Stimulated activated CD8-positive, alpha-beta memory T cell treated with anti-CD3 and anti-CD28 coated beads, Interleukin-15, amount 100 ng/mL, for 24 hours (primary cell): ENCODE measurements at regions not wholly inside any gene's neighbourhood (a gene's known extent, or its start where the extent isn't known, plus 50 kb on each side); places are given as distances from the start of the nearest gene placed in this dataset.
"Not testable (repeated sequence)": the region's sequence is repeated elsewhere in the genome, so short reads cannot be mapped to it uniquely, and the experiment has no call there.

Experiments
- DNase-seq: peaks from one replicate; pipeline ENCODE4 v3.0.0-alpha.2; 2020; ENCODE audit warnings: low read depth

DNA sequence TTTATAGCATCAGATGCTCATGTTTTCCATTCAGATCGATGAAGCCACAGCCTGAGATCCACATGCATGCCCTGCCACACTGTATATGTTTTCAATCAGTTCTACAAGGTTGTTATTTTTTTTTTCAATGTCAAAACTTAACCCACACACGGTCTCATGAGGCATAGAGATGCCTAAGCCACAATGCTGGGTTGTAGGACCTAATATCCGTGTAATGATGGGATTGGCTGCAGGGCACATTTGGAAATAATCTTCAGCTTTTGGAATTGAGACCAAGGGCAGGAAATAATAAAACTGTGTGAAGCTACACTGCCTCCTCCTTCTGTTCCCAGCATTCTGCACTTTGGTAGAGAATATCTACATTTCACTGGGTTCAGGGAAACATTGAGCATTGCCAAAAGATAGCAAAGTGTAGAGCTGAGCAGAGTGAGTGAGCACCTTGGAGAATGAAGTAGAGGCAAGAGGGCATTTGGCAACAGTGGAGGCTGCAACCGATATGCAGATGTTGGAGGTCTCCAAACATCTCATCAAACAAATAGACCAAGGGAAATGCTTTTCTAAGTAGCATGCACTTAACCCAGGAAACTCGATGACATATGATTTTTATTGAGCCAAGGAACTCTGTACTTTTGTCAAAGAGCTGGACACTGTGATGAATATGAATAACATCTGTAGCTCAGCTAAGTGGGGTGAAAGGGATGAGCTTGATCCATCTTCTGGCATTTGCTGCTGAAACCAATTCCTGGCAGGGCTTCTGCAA, 176.7 kb downstream of the LYPLAL1 start:
- no peak for DNase-seq

DNA sequence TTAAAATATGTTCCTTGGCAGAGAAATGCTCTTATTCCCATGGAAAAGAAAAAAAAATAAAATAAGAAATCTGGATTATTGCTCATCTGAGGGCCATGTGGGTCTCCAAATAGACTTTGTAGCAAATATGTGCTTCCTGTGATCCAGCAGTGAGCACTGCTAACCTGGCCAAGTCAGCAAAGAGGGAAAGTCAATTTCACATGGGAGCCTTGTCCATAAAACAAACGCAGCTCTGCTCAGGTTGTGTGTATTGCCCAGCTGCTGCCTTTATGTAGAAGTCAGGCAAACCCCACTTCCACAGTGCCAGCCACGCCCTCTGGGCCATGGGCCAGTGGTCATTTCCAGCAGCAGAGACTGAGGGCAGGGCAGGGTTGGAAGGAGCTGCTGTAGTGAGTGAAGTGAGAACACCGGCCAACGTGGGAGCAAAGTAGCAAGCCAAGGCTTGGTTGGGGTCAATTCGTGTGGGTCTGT, 174.3 kb downstream of the LYPLAL1 start:
- no peak for DNase-seq

DNA sequence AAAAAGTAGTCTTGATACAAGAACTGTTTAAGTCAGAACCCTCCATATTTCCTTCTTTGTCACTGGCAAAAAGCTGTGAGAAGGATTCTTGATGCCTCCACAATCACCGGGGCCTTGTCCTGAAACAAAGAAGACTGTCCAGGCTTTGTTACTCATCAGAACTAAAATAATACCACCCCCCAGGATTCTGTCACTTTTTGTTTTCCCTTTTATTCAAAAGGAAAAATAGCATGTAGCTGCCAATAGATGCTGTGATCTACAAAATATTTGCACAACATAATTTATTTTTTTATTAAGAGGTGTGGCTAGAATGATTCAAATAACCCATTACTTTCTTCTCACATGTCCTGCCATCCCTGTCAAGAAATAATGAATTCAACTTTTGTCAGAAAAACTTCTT, 173.7 kb downstream of the LYPLAL1 start:
- no peak for DNase-seq

DNA sequence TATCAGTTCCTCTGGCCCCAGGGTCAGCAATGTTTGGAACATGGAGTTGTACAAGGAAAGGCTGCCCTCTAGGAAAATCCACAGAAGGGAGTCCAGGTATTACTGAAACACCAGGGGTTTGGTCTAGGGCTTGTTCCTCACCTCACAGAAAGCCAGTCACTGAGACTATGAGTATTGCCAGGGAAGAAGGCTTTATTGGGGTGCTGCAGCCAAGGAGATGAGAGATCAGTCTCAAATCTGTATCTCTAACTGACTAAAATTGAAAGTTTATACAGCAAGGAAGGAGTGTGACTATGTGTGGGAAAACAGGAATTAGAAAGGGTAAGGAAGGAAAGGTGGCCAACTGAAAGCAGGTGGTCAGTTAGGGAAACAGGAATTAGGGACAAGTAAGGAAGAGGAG, 172.3 kb downstream of the LYPLAL1 start:
- no peak for DNase-seq

DNA sequence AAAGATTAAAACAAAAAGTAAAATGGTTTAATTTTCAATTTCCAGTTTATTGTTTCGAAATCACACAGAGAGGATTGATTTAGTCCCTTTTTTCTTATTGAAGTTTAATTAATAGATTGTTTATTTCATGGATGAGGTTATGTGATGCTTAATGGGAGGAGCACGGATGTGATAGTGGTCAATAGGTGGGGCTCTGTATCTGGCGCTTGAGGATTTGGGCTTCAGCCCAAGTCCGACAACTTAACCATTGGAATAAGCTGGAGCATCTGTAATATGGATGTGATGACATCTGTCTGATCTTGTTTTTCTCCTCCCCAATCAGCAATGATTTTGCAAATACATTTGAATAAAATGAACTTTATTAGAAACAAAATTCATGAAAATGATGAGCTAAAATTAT, 169.2 kb downstream of the LYPLAL1 start:
- DNase-seq = no peak

DNA sequence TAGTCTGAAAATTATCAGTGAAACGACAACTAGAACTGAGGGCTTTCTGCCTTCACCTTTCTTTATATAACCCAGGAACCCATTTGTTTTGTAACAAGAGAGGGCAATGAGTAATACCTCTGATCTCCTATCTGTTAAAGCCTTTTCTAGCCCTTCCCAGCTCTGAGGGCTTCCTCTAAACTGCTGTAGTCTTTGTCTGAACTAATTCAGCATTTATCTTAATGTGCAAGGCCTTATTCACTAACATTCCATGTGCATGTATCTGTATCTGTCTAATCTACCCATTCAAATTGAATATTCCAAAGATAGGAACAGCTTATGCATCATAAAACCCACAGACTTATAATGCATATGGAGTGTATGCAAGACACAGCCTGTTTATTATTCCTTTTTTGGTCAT, 167.1 kb downstream of the LYPLAL1 start:
- no peak for DNase-seq

DNA sequence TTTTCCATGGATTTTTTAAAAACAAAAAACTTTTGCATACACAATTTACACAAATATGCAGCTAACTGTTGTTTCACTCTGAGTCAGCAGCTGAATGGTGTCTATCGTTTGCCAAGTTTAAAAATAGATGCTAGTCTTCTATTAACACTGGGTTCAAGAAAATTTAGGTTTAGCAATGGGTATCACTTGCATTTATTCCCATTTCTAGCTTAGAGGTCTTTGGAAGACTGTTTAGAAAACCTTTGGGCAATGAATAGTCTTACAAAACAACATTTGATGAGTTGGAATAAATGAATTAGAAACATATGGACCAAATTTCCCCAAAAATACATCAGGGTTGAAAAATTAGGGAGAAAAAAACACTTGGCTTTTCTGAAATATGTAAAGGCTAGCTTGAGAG, 165.8 kb downstream of the LYPLAL1 start:
- no peak for DNase-seq

DNA sequence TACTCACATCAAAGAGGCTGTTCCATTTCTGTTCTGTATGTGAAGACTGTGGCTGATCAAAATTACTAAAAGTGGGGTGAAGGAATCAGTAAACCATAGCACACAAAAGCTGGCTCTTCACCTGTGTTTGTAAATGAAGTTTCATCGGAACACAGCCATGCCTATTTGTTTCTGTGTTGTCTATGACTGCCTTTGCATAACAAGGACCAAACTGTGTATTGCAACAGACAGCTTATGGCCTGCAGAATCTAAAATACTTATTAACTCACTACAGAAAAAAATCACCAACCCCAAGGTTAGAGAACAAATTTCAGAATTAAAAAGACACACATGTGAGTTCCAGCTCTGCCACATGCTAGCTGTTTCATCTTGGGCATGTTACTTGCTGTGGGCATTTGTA, 163.9 kb downstream of the LYPLAL1 start:
- DNase-seq = no peak

DNA sequence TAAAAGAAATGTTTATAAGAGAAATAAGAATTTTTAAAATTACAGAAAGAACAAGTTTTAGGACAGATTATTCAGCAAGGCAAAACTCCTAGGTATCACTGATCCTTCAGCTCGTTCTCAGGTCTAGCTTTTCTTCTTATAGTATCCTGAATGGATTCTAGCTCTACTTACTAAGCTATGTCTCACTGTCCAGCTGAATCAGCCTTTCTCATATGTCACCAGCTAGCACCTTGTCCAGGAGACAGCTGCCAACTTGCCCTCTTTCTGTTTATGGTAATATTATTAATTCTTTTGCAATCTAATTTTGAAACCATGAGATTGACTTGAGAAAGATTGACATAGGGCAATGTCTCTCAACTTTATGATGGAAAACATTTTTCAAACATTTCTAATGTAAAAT, 159.9 kb downstream of the LYPLAL1 start:
- no peak for DNase-seq

DNA sequence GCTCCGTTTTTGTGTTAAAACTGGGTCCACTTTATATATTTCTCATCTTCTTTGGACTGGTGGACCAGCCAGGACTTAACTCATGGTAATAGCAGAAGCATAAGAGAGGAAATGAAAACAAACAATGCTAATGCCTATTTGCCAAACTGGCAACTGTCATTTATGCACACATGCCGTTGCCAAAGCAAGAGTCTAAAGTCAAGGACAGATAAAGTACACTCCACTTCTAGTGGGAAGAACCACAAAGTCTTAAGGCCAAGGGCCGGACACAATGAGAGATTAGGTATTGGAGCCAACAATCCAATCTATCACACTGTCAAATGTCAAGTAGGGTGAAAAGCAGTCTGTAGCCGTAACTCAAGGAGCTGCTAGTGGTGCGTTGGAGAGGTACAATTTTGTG, 157.7 kb downstream of the LYPLAL1 start:
- DNase-seq = no peak

DNA sequence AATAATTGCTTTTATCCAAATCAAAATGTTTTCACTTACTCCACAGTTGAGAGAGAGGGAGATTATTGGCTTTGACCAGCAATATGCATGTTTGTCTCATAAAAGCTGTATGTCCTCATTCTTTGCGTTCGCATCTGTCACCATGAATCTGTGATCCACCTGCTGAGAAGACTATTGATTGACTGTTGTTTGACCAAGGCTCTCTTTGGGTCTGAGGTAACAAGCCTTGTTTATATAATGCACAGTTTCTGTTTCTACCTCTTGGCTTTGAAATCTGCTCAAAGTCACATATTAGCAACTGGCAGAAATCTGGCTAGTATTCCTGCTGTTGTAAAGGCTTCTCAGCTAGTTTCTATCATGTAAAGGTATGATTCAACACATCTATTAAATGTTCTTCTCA, 157.0 kb downstream of the LYPLAL1 start:
- DNase-seq = no peak

DNA sequence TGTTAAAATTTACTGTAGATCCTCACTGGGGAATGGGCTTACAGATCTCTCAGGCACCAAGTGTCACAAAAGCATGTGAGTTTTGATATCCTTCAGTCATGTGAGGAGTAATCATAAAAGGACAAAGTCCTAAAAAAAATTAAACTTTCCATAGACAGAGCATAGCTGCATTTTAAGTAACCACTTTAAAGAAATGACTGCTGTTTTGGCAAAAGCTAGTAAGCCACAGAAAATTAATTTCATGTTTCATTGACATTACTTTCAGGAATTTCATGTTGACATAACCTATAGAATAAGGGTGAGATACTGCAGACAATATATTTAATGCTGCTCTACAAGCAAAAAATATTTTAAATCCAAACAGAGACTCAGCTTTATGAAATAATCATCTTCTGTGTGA, 156.3 kb downstream of the LYPLAL1 start:
- no peak for DNase-seq

DNA sequence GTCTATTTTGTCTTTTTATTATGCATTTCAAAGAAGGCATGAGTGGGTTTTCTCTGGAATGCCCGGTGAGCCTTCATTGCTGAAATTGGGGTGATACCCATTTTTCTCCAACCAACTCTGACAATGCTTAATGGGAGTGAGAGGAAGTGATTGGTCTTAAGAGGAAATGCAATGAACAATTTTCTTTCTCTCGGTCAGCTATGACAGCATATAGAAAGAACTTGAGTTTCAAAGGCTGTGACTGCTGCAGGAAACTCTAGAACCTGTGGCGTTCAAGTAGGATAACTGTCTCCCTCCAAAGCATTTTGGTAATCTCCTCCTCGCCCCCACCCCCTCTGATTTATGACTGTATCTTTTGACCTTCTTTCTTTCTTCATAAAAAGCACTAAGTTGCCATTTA, 155.9 kb downstream of the LYPLAL1 start:
- DNase-seq = no peak

DNA sequence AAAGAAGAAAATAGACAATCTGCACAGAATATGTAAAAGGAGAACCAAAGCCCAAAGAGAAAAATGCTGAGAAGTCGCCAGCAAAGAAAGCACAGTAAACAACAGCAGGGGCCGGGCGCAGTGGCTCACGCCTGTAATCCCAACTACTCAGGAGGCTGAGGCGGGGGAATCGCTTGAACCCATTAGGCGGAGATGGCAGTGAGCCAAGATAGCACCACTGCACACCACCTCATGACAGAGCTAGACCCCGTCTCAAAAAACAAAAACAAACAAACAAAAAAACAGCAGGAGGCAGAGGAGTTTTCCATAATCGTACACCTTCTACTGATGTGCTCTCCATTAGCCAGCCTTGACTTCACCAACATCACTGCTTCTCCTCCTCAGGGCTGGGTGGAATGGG, 153.2 kb downstream of the LYPLAL1 start:
- no peak for DNase-seq

DNA sequence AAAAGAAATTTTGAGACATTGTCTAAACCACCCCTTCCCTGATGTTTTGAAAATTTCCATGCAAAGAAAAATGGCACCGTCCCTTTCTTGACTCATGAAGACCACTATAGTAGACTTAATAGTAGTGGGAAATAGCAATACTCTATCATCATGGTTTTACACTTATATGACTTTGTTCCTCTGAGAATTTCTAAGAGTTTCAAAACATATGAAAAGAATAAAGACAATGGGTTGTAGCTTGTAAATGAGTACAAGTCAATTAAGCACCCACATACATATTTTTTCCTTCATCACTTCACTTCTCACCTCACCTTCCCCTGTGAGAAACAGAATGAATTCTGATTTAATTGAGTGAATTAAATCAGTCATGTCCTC, 151.7 kb downstream of the LYPLAL1 start:
- DNase-seq = no peak

DNA sequence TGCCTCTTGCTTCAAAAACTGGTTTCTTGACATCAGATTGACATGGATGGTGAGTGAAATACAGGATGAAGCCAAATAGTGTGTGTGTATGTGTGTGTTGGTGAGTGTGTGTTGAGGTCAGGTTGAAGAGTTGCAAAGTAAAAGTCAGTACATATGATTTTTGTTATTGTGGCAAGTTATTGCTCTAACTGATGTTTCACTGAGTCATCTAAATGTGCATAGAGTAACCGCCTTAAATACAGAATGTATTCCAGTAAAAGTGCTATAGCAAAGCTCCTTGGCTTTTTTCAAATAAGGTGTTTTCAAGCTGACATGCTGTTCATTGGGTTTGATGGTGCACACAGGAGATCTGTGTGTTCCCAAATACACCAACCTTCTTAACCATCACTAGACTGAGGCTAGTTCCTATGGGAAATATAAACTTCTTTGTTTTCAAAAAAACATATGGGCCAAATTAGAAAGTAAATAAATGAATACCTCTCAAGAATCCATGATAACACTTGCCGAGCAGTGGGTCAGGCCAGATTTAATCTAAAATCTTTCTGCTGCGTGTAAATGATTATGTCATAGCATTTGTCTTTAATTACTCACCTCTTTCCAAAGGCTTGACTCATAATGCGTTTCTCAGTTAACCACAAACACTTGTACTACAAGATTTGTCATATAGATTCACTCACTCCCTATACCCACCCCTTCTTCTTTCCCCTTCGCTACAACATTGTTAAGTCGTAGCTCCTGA, 151.1 kb downstream of the LYPLAL1 start:
- no peak for DNase-seq

DNA sequence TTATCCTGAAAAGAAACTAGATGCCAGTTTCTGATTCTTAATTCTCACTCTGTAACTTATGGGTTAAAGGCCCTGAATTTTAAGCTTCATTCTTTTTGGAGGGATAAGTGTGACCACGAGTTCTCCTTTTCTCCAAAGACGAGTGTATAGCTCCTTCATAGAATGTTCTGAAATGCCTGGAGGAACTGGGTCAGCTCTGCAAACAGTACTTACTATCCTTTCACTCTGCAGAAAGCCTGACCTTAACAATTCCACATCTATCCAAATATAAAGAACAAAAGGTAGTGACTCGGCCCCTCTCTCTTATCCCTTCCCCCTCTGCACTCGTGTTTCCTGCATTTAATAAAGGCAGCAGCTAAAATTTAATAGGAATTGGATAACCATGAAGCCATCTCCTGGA, 150.5 kb downstream of the LYPLAL1 start:
- DNase-seq = no peak

DNA sequence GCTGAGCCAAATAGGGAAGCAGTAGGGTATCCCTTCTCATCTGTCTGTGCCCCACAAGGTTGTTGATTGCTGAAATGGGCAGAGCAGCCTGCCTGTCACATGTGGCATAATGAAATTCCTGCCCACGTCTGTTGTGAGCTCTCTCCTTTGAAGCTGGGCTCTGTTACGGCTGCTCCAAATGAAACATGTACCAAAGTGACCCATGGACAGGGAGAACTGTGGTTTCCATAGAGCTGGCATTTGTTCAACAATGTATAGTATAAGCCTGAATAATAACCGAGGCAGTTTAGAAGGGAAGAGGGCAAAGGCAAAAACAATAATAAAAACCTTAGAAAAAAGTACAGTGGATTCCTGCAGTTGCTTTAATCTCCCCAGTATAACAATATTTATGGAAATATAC, 149.7 kb downstream of the LYPLAL1 start:
- DNase-seq = no peak

DNA sequence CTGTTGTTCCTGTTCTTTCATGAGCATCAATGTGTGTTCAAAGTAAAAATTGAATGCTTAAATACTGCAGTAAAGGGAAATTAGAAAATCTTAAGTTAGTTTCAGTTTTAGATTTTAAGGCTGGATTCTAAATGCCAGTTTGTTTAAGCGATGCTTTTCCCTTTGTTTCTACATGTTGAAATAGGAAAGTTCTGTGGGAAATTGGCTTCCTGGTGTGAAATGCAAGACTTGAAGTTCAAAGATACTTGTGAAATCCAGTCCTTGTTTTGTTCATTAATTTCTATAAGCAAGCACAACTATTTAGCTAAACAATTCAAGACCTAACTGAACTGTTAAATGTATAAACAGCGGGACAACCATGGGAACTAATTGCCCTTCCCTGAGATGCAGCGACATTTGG, 149.1 kb downstream of the LYPLAL1 start:
- DNase-seq = no peak

DNA sequence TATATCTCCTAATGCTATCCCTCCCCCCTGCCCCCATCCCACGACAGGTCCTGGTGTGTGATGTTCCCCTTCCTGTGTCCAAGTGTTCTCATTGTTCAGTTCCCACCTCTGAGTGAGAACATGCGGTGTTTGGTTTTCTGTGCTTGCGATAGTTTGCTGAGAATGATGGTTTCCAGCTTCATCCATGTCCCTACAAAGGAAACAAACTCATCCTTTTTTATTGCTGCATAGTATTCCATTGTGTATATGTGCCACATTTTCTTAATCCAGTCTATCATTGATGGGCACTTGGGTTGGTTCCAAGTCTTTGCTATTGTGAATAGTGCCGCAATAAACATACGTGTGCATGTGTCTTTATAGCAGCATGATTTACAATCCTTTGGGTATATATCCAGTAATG, 146.9 kb downstream of the LYPLAL1 start:
- not testable (repeated sequence) for DNase-seq

DNA sequence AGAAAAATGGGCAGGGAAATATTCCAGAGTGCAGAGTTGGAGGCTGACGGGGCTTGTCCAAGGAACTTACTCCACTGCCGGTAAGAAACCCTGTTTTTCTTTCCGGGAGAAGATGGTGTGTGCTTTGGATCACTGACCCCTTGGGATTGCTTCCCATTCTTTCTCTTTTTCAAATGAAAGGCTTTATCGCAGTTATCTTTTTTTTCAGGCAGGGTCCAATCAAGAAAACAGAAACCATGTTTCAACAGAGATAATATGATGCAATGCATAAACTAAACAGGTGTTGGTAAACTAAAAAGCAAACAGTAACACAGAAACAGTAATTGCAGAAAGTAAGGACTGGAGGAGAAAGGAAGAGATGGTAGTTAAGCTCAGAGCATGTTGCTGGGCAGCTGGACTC, 145.1 kb downstream of the LYPLAL1 start:
- DNase-seq = no peak

DNA sequence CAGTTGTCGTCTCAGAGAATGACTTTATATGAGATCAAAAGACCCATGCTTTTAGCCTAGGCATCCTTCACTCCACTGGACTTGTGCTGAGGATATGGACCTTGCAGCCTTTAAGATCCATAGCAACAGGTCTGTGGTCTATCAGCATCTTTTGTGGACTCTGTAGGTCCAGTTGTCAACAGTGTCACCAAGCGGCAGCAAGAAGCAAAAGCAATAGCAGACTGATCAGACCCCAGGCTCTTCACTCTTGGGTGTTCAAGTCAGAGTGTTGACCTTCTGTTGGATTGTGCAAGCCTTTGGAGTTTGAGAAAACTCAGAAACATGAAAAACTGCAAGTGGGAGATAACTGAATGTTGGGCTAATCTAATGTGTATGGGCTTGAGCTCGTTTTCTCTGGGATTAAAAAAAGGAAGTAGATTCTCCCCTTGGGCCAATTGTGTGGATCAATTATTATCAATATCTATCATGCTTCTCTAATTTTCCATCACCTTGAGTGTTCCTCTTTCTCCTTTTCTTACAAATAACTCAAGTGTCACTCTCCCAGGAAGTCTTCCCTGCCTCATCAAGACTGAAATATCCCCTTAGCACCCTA, 144.2 kb downstream of the LYPLAL1 start:
- no peak for DNase-seq

DNA sequence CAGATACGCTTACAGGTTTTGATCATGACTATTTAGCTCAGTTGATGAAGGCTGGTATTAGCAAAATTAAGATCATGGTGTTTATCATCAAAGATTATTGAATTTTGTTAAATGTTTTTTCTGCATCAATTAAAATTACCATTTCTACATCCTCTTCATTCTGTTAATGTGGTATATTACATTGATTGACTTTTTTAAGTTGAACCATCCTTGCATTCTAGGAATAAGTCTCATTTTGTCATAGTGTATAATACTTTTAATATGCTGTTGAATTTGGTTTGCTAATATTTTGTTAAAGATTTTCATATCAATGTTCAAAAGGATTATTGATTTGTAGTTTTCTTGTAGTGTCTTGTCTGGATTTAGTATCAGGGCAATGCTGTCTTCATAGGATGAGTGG, 142.4 kb downstream of the LYPLAL1 start:
- DNase-seq = no peak
